ENCODE measurements at regions not wholly inside any gene's neighbourhood (a gene's known extent, or its start where the extent isn't known, plus 50 kb on each side); places are given as distances from the start of the nearest gene placed in this dataset.

GRCh38 chr6:74750826-74751225 lies 455.0 kb downstream of the COL12A1 start:
- Histone ChIP-seq H3K4me2 (no peak overlapping the region), H4K20me1 (ENCODE audit: low read depth) (no peaks in the 10 kb centered on the region), H3K36me3 (no peaks in the 10 kb centered on the region), H3K27me3 (no peaks in the 10 kb centered on the region), H3F3A (ENCODE audit: low read depth) (no peaks in the 10 kb centered on the region), H3K4me3 (no peak overlapping the region), H3K27ac (no peak overlapping the region), H3K9ac (no peak overlapping the region), H2AFZ (replicated peaks) (no peak overlapping the region), H3K9me3 (ENCODE audit: low read depth) (no peaks in the 10 kb centered on the region), H3K79me2 (ENCODE audit: low read depth) (no peaks in the 10 kb centered on the region), H3K4me1 (peaks cover 10% of the 10 kb centered on the region)
- no peak for TF ChIP-seq EZH2phosphoT487 (IDR thresholded peaks at IDR 0.05)
- TF ChIP-seq CTCF (IDR thresholded peaks at IDR 0.05) = no peak
- TF ChIP-seq EZH2 (IDR thresholded peaks at IDR 0.05) = no peak
- Mint-ChIP-seq H3K36me3 (no peaks in the 10 kb centered on the region), H3K9me3 (no peaks in the 10 kb centered on the region), H3K4me3 (no peak overlapping the region), H3K27me3 (ENCODE audit: insufficient read depth, low read depth) (no peaks in the 10 kb centered on the region), H3K4me1 (no peaks in the 10 kb centered on the region), H3K27ac (no peak overlapping the region)
- DNase-seq (ENCODE audit: low spot score) = no peak

- Histone ChIP-seq H4K20me1 (ENCODE audit: low read depth) (no peaks in the 10 kb centered on the region), H2AFZ (replicated peaks) (peak overlapping the region; percentile 70), H3K27ac (no peak overlapping the region), H3K79me2 (ENCODE audit: low read depth) (no peaks in the 10 kb centered on the region), H3K36me3 (no peaks in the 10 kb centered on the region), H3F3A (ENCODE audit: low read depth) (no peaks in the 10 kb centered on the region), H3K4me2 (no peak overlapping the region), H3K9ac (no peak overlapping the region), H3K4me3 (no peak overlapping the region), H3K4me1 (peaks cover 10% of the 10 kb centered on the region), H3K27me3 (no peaks in the 10 kb centered on the region), H3K9me3 (ENCODE audit: low read depth) (no peaks in the 10 kb centered on the region)
- Mint-ChIP-seq H3K27ac (no peak overlapping the region), H3K36me3 (no peaks in the 10 kb centered on the region), H3K9me3 (no peaks in the 10 kb centered on the region), H3K4me1 (no peaks in the 10 kb centered on the region), H3K27me3 (ENCODE audit: insufficient read depth, low read depth) (no peaks in the 10 kb centered on the region), H3K4me3 (no peak overlapping the region)
- TF ChIP-seq EZH2phosphoT487 (IDR thresholded peaks at IDR 0.05) (no peak), EZH2 (IDR thresholded peaks at IDR 0.05) (no peak), CTCF (IDR thresholded peaks at IDR 0.05) (no peak)
- DNase-seq (ENCODE audit: low spot score) = peak; percentile 32
Observed at GRCh38 chr6:74749211-74750147, 456.4 kb downstream of the COL12A1 start.

GRCh38 chr6:74745670-74746069 lies 460.2 kb downstream of the COL12A1 start:
- Mint-ChIP-seq H3K9me3 (no peaks in the 10 kb centered on the region), H3K4me1 (no peaks in the 10 kb centered on the region), H3K27me3 (ENCODE audit: insufficient read depth, low read depth) (no peaks in the 10 kb centered on the region), H3K36me3 (no peaks in the 10 kb centered on the region), H3K4me3 (no peak overlapping the region), H3K27ac (no peak overlapping the region)
- Histone ChIP-seq H3K4me2 (no peak overlapping the region), H3K4me3 (no peak overlapping the region), H3K27ac (no peak overlapping the region), H3K79me2 (ENCODE audit: low read depth) (no peaks in the 10 kb centered on the region), H2AFZ (replicated peaks) (no peak overlapping the region), H3K36me3 (no peaks in the 10 kb centered on the region), H3K27me3 (no peaks in the 10 kb centered on the region), H3K4me1 (peaks cover 10% of the 10 kb centered on the region), H3K9ac (no peak overlapping the region), H3F3A (ENCODE audit: low read depth) (no peaks in the 10 kb centered on the region), H4K20me1 (ENCODE audit: low read depth) (no peaks in the 10 kb centered on the region), H3K9me3 (ENCODE audit: low read depth) (no peaks in the 10 kb centered on the region)
- TF ChIP-seq EZH2 (IDR thresholded peaks at IDR 0.05) (no peak), EZH2phosphoT487 (IDR thresholded peaks at IDR 0.05) (no peak), CTCF (IDR thresholded peaks at IDR 0.05) (no peak)
- no peak for DNase-seq (ENCODE audit: low spot score)
